COLO668 (cell line): ENCODE measurements at regions not wholly inside any gene's neighbourhood (a gene's known extent, or its start where the extent isn't known, plus 50 kb on each side); places are given as distances from the start of the nearest gene placed in this dataset.
"Not testable (repeated sequence)": the region's sequence is repeated elsewhere in the genome, so short reads cannot be mapped to it uniquely, and the experiment has no call there.

Experiments used
- DNase-seq: peaks from one replicate; lab custom pipeline; 2025; ENCODE audit not compliant: unreplicated experiment; lab: John Stamatoyannopoulos, UW

DNA sequence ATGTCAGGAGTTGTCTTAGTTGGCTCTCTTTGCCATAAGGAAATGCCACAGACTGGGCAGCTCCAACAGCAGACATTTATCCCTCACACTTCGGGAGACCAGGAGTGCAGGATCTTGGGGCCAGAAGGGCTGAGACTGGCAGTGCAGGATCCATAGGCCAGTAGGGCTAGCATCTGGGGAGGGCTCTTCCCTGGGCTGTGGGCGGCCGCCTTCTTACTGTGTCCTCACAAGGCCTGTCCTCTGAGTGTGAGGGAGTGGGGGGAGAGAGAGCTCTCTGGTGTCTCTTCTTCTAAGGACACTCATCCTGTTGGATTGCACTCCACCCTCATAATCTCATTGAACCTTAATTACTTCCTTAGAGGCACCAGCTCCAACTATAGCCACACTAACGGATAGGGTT is 87.5 kb upstream of the LRPAP1 start:
- DNase-seq, result not testable (repeated sequence)

DNA sequence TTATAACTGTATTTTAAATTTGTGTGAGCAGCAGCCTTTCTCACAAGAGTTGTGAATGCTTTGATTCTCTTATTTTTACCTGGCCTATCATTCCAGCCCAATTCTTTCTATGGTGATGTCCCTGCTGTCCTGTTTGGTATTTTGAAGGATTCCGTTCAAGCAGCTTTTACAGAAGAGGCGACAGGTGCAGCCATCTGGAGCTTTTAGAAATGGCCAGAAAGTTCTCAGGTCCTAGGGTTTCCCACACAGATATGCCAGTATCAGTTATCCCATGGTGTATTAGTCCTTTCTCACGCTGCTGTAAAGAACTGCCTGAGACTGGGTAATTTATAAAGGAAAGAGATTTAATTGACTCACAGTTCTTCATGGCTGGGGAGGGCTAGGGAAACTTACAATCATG is 86.1 kb upstream of the LRPAP1 start:
- not testable (repeated sequence) for DNase-seq

DNA sequence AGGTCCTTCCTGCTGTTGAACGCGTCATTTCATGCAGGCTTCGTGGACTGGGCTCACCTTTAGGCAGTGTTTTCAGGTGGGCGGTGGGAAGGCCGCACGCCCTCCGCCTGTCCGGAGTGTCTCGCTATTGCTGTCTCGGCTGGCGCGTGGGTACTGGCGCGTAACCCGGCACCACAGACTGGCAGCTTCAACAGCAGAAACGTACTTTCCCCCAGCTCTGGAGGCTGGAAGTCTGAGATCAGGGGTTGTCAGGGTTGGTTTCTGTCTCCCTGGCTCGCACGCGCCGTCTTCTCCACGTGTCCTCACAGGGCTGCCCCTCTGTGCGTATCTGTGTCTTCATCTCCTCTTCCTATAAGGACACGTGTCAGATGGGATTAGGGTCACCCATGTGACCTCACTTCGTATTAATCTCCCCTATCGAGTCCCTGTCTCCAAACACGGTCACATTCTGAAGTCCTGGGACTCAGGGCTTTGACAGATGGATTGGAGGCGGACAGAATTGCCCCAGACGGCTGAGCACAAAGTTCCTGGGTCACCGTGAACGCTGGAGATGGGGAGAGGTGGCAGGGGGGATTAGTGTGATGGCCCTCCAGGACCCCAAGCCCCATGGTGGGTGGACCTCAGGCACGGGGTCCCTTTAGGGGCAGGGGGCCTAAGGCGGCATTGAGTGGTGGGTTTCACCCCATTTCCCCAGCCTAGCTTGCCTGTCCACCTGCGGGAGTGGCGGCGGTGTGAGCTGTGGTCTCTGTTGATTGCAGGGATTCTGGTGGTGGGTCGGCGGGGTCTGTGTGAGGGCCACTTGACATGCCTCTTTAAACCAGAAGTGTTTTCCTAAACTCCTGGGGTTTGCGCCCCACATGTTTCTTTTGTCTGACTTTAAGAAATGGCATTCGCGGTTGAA is 83.4 kb upstream of the LRPAP1 start:
- DNase-seq, result no peak

DNA sequence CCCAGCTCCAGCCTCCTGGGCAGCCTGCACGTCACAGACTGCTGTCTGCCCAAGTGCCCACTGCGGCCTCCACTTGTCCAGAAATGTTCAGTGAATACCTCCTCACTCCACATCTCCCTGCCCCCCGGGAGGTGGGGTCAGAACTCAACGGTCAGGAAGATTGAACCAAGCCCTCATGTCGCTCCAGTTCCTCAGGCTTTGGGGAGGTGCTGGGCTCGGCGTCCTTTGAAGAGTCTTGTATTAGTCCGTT is 82.4 kb upstream of the LRPAP1 start:
- no peak for DNase-seq

DNA sequence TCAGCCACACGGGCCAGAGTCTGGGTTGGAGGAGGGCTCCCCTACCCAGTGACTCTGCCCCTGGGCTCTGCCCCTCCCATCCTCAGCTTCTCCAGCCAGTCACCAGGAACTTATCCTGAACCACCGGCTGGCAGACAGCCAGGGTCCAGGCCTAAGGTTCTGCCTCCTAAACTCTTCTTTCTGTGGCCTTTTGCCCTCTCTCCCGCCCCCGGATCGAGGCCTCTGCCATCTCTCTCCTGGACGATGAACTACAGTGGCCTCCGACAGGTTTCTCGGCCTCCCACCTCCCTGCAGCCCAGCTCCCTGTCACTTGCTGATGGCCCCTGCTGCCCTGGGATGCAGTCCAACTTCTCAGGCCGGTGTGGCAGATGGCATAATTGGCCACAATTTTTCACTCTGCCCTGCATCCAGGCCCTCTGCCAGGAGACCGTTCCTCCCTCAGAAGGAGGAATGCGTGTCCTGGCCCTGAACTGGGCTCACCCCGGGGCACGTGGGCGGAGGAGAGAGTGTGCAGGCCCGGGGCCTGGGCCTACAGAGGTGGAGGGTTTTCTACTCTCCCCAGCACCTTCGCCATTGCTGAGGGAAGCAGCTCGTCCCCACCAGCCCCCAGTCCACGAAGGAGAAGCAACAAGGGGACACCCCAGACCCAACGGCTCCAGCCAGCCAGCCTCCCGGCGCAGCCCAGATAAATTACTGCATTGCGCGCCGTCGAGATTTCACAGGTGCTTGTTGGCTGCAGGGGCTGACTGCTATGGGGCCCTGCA is 81.9 kb upstream of the LRPAP1 start:
- DNase-seq, result peak; percentile 3

DNA sequence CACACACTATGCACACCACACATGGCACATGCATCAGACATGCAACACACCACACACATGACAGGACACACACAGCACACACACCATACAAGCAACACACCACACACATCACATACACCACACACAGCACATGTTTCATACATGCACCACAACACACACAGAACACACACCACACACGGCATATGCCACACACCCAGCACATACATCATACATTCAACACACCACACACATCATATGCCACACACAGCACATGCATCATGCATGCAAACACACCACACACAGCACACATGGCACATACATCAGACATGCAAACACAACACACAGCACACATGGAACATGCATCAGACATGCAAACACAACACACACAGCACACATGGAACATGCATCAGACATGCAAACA is 80.7 kb upstream of the LRPAP1 start:
- DNase-seq, result no peak

DNA sequence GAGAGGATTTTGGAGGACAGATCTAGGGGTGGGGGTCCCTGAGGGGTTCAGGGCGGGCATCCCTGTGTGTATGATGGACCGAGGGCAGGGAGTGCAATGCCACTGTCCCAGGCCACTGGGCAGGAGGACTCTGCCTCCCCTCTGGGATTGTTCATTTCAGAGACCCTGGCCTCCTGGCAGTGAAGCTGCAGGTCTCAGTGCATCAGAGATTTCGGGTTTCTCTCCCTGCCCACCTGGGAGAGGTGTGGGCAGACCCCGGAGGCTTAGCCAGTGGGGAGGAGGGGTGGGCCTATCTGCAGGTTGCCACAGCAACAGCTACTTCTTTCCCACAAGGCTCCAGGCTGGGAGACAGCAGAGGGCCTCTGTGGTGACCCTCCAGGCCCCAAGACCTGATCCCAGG is 80.1 kb upstream of the LRPAP1 start:
- DNase-seq, result no peak

DNA sequence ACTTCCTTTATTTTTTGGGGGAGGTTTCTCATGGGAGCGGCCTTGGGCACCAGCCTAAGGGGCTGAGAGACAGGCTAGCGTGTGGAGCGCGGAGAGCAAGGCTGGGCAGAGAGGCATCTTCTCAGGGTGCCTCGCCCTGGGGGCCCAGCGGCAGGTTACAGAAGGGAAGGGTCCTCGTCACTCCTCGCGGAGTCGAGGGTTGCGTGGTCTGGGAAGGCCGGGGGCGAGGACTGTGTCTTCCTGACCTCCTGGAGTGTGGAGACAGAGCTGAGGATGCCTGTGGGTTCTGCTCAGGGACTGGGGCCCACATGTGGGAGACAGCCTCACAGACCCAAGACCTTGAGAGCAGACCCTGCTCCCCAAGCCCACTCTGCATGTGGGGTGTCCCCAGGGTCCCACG is 79.6 kb upstream of the LRPAP1 start:
- no peak for DNase-seq

DNA sequence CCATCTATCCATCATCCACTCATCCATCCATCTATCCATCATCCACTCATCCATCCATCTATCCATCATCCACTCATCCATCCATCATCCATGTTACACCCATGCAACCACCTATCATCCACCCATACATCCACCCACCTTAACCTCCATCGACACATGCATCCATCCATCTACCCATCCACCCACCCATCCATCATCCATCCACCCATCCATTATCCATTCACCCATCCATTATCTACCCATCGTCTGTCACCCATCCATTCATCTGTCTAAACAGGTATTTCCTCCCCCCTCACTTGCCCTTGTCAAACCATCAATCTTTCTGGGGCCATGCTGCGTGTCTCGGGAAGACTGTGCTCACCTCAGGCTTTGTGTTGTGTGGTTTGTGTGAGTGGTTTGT is 78.6 kb upstream of the LRPAP1 start:
- DNase-seq, result not testable (repeated sequence)

DNA sequence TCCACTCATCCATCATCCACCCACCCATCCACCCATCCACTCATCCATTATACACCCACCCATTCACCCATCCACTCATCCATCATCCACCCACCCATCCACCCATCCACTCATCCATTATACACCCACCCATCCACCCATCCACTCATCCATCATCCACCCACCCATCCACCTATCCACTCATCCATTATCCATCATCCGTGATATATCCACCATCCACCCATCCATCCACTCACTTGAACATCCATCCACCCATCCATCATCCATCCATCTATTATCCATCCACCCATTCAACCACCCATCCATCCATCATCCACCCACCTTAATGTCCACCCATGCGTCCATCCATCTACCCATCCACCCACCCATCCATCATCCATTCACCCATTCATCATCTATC is 77.7 kb upstream of the LRPAP1 start:
- not testable (repeated sequence) for DNase-seq

DNA sequence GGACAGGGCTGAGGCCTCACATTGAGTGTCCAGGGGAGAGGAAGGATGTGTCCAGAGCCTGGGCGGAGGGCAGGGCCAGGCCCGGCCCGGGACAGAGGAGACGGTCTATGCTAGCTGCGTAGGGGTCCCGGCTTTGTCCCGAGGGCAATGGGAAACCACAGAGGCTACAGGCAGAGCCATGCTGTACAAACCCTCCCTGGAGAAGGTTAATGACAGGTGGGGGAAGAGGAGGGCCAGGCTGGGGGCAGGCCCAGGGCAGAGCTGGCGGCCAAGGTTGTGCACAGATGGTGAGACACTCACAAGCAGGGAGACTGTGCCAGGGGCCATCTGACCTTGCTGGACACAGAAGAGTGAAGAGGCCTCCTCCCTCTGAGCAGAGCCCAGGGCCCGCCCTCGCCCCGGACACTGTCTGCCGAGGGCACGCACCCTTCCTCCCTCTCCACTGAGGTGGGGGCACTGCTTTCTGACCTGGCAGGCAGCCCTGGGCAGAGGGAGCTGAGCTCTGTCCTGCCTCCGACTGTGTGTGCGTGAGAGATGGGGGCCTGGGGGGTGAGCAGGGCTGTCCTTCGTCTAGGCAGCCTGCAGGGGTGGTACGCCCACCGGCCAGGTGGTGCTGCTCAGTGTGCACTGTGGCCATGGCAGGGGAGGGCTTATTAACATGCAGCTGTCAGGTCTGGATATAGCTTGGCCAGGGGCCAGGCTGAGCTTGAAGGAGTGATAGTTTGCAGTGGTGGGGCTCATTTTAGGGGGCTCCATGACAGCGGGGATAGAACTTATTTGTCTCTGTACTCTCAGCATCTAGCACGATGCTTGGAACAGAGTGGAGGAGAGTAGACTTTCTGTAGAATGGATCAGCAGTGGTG is 75.7 kb upstream of the LRPAP1 start:
- peak; percentile 78 for DNase-seq

DNA sequence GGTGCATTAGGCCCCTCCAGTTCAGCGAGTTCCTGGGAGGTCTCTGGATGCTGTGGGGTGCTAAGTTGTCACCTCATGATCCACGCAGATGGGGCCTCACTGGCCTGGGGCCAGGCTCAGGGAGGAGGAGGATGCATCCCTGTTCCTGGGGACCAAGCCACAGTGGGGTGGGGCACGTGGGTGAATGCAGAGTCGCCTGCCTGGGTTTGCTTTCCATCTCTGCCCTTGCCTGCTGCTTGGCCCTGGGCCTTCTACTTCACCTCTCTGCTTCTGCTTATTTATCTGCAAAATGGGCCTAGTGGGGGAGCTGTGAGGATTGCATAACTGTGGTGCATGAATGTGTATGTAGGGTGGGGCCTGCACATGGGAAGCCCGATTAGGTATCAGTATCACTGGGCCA is 74.6 kb upstream of the LRPAP1 start:
- DNase-seq, result peak; percentile 17

DNA sequence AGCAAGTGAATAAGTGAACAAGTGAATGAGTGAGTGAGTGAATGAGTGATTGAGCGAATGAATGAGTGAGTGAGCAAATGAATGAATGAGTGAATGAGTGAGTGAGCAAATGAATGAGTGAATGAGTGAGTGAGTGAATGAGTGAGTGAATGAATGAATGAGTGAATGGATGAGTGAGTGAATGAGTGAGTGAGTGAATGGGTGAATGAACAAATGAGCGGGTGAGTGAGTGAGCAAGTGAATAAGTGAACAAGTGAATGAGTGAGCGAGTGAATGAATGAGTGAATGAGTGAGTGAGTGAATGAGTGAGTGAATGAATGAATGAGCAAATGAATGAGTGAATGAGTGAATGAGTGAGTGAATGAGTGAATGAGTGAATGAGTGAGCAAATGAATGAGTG is 74.0 kb upstream of the LRPAP1 start:
- not testable (repeated sequence) for DNase-seq

DNA sequence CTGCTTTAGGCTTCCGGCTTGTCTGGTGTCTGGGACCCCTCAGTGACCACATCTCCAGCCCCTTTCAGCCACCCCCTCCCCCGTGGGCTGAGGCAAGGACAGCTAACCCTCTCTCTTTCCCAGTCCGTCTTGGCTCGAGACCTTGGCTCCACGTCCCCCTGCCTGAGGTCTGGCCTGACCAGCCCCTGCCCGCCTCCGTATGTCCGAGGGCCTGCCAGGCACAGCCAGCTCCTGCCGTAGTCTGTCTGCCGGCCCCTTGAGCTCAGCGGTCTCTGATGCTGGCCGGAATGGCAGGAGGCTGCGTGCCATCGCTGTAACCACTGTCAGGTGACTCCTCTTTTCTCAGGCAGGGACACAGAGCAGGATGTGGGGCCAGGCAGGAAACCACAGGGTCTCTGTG is 73.3 kb upstream of the LRPAP1 start:
- DNase-seq, result no peak

DNA sequence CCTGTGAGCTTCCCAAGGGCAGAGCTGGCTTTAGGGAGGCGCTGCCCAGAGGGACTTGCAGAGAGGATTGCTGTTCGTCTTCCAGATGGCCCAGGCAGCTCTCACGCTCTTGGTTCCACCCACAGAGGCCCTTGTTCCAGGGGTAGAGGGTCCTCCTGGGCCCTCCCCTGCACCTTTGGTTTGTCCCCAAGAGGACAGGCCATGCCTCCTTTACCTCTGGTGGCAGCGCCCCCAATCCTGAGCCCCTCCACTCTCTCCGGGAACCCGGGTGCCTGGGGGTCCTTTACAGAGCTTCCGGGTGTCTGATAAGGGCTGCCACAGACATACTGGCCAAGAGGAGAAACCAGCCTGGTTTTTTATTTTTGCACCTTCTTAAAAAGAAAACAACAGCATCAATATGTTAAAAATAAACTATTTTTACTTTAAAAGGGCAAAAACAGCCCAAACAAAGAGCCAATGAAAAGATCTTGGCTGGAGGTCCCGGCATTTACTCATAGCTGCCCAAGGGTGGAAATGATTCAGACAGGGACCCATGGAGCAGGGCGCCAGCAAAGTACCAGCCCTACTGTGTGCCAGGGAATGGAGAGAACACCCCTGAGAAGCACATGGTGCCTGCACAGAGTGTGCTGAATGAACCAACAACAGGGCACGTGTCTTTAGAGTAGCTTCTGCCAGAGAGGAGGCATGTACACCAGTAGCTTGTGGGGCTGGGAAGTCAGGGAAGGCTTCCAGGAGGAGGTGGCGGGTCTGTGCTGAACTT is 70.8 kb upstream of the LRPAP1 start:
- not testable (repeated sequence) for DNase-seq

DNA sequence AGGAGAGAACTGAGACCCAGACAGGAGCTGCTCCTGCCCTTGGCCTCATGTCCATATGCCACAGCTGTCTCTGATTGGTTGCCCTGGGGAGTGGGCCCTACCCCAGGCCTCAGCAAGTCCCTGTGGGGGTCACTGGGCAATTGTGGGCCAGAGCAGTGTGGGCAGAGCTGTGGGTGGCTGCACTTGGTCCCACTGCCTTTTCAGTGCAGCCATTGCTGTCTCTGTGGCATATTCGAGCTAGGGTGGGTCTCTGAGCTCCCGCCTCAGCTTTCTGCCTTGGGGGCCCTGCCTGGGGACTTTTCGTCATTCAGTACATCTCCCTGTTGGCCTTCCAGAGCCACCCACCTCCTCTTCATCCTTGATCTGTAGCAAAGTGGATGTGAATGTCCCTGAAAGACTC is 69.8 kb upstream of the LRPAP1 start:
- DNase-seq, result no peak

DNA sequence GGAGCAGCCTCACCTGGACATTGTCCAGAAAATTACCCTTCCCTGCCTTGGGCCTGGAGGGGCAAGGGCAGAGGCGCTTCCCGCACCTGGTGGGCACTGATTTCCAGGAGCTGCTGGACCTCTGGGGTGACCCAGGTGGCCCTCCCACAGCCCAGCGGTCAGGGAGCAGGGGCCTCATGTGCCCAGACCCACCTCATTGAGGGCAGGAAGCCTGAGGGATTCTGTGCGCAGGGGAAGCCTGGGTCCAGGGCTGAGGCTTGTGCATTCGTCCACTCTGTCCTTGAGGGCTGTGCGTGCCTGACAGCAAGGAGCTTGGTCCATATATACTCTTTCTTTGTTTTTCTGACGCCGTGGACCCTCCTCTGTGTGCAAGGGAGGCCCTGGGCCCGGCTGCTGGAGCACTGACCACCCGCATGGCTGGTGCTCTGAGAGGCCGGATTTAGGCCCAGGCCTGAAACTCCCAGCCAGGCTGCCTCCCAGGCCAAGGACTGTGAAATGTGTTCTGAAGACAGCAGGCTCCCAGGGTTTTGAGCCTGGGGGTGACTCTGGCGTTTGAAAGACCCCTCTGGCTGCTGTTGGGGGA is 69.0 kb upstream of the LRPAP1 start:
- not testable (repeated sequence) for DNase-seq

DNA sequence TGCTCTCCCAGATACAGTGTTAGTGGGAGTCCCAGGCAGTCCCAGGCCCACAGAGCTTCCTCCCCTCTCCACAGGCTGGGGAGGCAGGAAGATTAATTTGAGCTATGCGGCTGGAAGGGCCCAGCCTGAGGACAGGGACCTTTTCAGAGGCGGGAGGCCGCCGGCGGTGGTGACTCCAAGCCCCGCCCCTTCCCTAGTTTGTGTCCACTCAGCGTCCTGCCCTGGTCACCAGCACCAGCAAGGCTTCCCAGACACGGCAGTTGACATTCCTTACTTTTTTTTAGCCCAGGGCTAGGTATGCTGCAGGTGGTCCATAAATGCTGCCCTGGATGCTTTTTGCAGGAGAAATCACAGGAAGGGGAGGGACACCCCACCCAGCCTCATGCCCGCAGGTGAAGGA is 67.7 kb upstream of the LRPAP1 start:
- DNase-seq, result no peak

DNA sequence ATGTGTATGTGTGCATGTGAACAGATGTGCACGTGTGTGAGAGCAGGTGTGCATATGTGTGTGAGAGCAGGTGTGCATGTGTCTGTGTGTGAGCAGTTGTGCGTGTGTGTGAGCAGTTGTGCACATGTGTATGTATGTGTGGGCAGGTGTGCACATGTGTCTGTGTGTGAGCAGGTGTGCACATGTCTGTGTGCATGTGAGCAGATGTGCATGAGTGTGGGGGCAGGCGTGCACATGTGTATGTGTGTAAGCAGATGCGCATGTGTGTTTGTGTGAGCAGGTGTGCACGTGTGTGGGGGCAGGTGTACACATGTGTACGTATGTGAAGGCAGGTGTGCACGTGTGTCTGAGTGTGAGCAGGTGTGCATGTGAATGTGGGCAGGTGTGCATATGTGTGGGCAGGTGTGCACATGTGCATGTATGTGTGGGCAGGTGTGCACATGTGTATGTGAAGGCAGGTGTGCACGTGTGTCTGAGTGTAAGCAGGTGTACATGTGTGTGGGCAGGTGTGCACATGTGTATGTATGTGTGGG is 66.5 kb upstream of the LRPAP1 start:
- DNase-seq, result no peak

DNA sequence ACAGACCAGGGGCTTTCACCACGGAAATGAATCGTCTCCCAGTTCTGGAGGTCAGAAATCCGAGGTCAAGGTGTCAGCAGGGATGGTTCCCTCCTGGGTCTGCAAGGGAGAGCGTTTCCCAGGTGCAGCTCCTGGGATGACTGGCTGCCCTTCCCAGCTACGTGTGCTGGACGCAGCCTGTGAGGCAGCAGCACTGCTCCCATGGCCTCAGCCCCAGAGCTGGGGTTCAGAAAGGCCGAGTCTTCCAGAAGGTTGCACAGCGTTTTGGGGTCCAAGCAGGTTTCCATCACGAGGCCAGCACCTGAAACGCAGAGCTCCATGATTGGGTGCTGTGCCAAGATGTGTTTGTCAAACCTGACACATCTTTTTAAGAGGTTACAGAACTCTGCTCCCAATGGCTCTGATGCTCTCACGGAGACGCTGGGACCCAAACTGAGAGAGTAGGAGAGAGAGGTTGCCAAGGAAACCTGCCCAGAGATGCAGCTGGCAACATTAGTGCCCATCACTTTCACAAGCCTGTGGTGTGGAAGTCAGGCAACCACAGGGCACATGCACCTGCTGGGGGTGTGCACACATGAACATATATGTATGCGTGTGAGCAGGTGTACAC is 65.8 kb upstream of the LRPAP1 start:
- DNase-seq, result not testable (repeated sequence)
